H9 (cell line): ENCODE measurements at regions not wholly inside any gene's neighbourhood (a gene's known extent, or its start where the extent isn't known, plus 50 kb on each side); places are given as distances from the start of the nearest gene placed in this dataset.

Source experiments
- DNase-seq: peaks from one replicate; pipeline ENCODE4 v3.0.0-alpha.2; 2017
- H2AFZ ChIP-seq: one replicate; pipeline ENCODE4 v1.6.1; 2013; ENCODE audit warnings: mild to moderate bottlenecking, low read length, control low read depth, moderate library complexity
- H2AK5ac ChIP-seq: 2 replicates; pipeline ENCODE4 v1.6.1; 2013; ENCODE audit warnings: low read length, control low read depth, mixed read lengths; ENCODE audit not compliant: insufficient read length
- H2BK120ac ChIP-seq: one replicate; pipeline ENCODE4 v1.6.1; 2013; ENCODE audit warnings: low read depth, mild to moderate bottlenecking, low read length, control low read depth, inconsistent platforms; ENCODE audit not compliant: poor library complexity, severe bottlenecking
- H2BK12ac ChIP-seq: 2 replicates; pipeline ENCODE4 v1.6.1; 2013; ENCODE audit warnings: low read length, control low read depth, mixed read lengths, low read depth; ENCODE audit not compliant: insufficient read length
- H2BK15ac ChIP-seq: 2 replicates; pipeline ENCODE4 v1.6.1; 2013; ENCODE audit warnings: low read depth, low read length, control low read depth
- H2BK20ac ChIP-seq: one replicate; pipeline ENCODE4 v1.6.1; 2013; ENCODE audit warnings: low read depth, mild to moderate bottlenecking, low read length, control low read depth, inconsistent platforms; ENCODE audit not compliant: poor library complexity, severe bottlenecking
- H2BK5ac ChIP-seq: 2 replicates; pipeline ENCODE4 v1.6.1; 2013; ENCODE audit warnings: low read length, control low read depth, mixed read lengths; ENCODE audit not compliant: insufficient read length
- H3K14ac ChIP-seq: 2 replicates; pipeline ENCODE4 v1.6.1; 2013; ENCODE audit warnings: low read length, control low read depth; ENCODE audit not compliant: insufficient read depth
- H3K18ac ChIP-seq: 2 replicates; pipeline ENCODE4 v1.6.1; 2013; ENCODE audit warnings: low read depth, mild to moderate bottlenecking, mixed read lengths, low read length, control low read depth; ENCODE audit not compliant: insufficient read length
- H3K23ac ChIP-seq: 2 replicates; pipeline ENCODE4 v1.6.1; 2013; ENCODE audit warnings: low read length, control low read depth, mixed read lengths, low read depth; ENCODE audit not compliant: insufficient read length
- H3K23me2 ChIP-seq: 2 replicates; pipeline ENCODE4 v1.6.1; 2013; ENCODE audit warnings: low read depth, mild to moderate bottlenecking, mixed read lengths, low read length, control low read depth; ENCODE audit not compliant: insufficient read length, poor library complexity, severe bottlenecking
- H3K27ac ChIP-seq: 2 replicates; pipeline ENCODE4 v1.5.1; 2013; ENCODE audit warnings: low read length, control low read depth, mixed read lengths, low read depth; ENCODE audit not compliant: insufficient read length
- H3K27me3 ChIP-seq: 2 replicates; pipeline ENCODE4 v1.6.1; 2013; ENCODE audit warnings: low read length, control low read depth, inconsistent platforms; ENCODE audit not compliant: insufficient read depth
- H3K4ac ChIP-seq: 2 replicates; pipeline ENCODE4 v1.6.1; 2013; ENCODE audit warnings: low read depth, mild to moderate bottlenecking, control low read depth, inconsistent platforms, low read length, moderate library complexity
- H3K4me1 ChIP-seq: 2 replicates; pipeline ENCODE4 v1.6.1; 2013; ENCODE audit warnings: low read length, control low read depth, inconsistent platforms; ENCODE audit not compliant: insufficient read depth
- H3K4me2 ChIP-seq: 2 replicates; pipeline ENCODE4 v1.6.1; 2013; ENCODE audit warnings: low read length, control low read depth, mixed read lengths; ENCODE audit not compliant: insufficient read length, insufficient read depth
- H3K56ac ChIP-seq: 2 replicates; pipeline ENCODE4 v1.6.1; 2013; ENCODE audit warnings: low read depth, mild to moderate bottlenecking, mixed read lengths, low read length, control low read depth; ENCODE audit not compliant: insufficient read length
- H3K79me1 ChIP-seq: 2 replicates; pipeline ENCODE4 v1.6.1; 2013; ENCODE audit warnings: low read depth, mild to moderate bottlenecking, moderate library complexity, low read length, control low read depth, inconsistent platforms; ENCODE audit not compliant: insufficient read depth, poor library complexity, severe bottlenecking
- H3K79me2 ChIP-seq: 2 replicates; pipeline ENCODE4 v1.6.1; 2013; ENCODE audit warnings: low read length, control low read depth, inconsistent platforms; ENCODE audit not compliant: insufficient read depth
- H3K9ac ChIP-seq: 2 replicates; pipeline ENCODE4 v1.6.1; 2013; ENCODE audit warnings: low read length, control low read depth, mixed read lengths; ENCODE audit not compliant: insufficient read length; ENCODE audit errors: extremely low read depth
- H3K9me3 ChIP-seq: one replicate; pipeline ENCODE4 v1.6.1; 2013; ENCODE audit warnings: low read depth, low read length, inconsistent platforms; ENCODE audit not compliant: control insufficient read depth
- H3T11ph ChIP-seq: one replicate; pipeline ENCODE4 v1.6.1; 2013; ENCODE audit warnings: mild to moderate bottlenecking, low read length, control low read depth, inconsistent platforms
- H4K20me1 ChIP-seq: one replicate; pipeline ENCODE4 v1.6.1; 2013; ENCODE audit not compliant: control insufficient read depth, insufficient read length, insufficient read depth
- H4K5ac ChIP-seq: 2 replicates; pipeline ENCODE4 v1.6.1; 2013; ENCODE audit warnings: low read depth, mild to moderate bottlenecking, mixed read lengths, low read length, control low read depth; ENCODE audit not compliant: insufficient read length
- H4K8ac ChIP-seq: replicated peaks from 2 replicates; pipeline ENCODE4 v1.6.1; 2013; ENCODE audit warnings: low read length, control low read depth, mixed read lengths, low read depth; ENCODE audit not compliant: insufficient read length
- H4K91ac ChIP-seq: 2 replicates; pipeline ENCODE4 v1.6.1; 2013; ENCODE audit warnings: low read depth, mild to moderate bottlenecking, moderate library complexity, mixed read lengths, low read length, control low read depth; ENCODE audit not compliant: insufficient read length
- H3K27ac Mint-ChIP-seq, 3 experiments: 2 replicates in 2 of 3; 3 replicates in 1 of 3; pipeline ENCODE4 v1.8.0; 2020 to 2021; ENCODE audit warnings: mixed read lengths in 3 of 3, mild to moderate bottlenecking in 1 of 3, moderate library complexity in 1 of 3
- H3K27me3 Mint-ChIP-seq: 2 replicates; pipeline ENCODE4 v1.8.0; 2021; ENCODE audit warnings: low read depth, mild to moderate bottlenecking, moderate library complexity, mixed read lengths
- H3K36me3 Mint-ChIP-seq, 3 experiments: 2 replicates in 2 of 3; 3 replicates in 1 of 3; pipeline ENCODE4 v1.8.0; 2020 to 2021; ENCODE audit warnings: low read depth in 3 of 3, mixed read lengths in 3 of 3; ENCODE audit not compliant: insufficient read depth in 1 of 3
- H3K4me1 Mint-ChIP-seq, 2 experiments: 2 replicates each; pipeline ENCODE4 v1.8.0; 2020; ENCODE audit warnings: mixed read lengths in 2 of 2
- H3K4me3 Mint-ChIP-seq, 2 experiments: 2 replicates in 1 of 2; 3 replicates in 1 of 2; pipeline ENCODE4 v1.8.0; 2020 to 2021; ENCODE audit warnings: mild to moderate bottlenecking in 2 of 2, mixed read lengths in 2 of 2, moderate library complexity in 1 of 2
- H3K9me3 Mint-ChIP-seq, 2 experiments: 2 replicates in 1 of 2; 3 replicates in 1 of 2; pipeline ENCODE4 v1.8.0; 2020; ENCODE audit warnings: mild to moderate bottlenecking in 2 of 2, mixed read lengths in 2 of 2, moderate library complexity in 1 of 2
- CTCF ChIP-seq: fragments of 200-600 bp; sonication (generic); conservative IDR thresholded peaks from 3 replicates; pipeline ENCODE4 v1.8.0; 2021; ENCODE audit warnings: antibody characterized with exemption, mild to moderate bottlenecking
- WGBS: extraction: QIAGEN DNeasy Blood & Tissue Kit; methylation state at CpG from one replicate; pipeline ENCODE4 v1.1.7; 2013; ENCODE audit warnings: missing lambda C conversion rate, low lambda C conversion rate, mixed read lengths; ENCODE audit not compliant: insufficient read length; ENCODE audit errors: extremely low coverage; 5-methylcytosine and 5-hydroxymethylcytosine counted together

GRCh38 chr5:93311881-93312280 is 269.1 kb downstream of the NR2F1-AS1 start:
- DNase-seq, result no peak
- Mint-ChIP-seq H3K27ac (no peak overlapping the region), H3K27me3 (no peaks in the 10 kb centered on the region), H3K4me1 (no peaks in the 10 kb centered on the region; a peak in 1 of 4 replicates), H3K36me3 (peaks cover 3 to 6% (median 5%) of the 10 kb centered on the region in 3 experiments; a peak in 3 of 7 replicates), H3K4me3 (no peak overlapping the region), H3K9me3 (peaks cover 9 to 13% of the 10 kb centered on the region in 2 experiments)
- H4K8ac ChIP-seq, result no peak overlapping the region
- no peak overlapping the region for H2AFZ ChIP-seq
- no peak for TF ChIP-seq CTCF
- no peak overlapping the region for H4K5ac ChIP-seq
- H3K4ac ChIP-seq, result no peak overlapping the region
- H3K14ac ChIP-seq, result no peak overlapping the region
- no peak overlapping the region for H3T11ph ChIP-seq
- no peak overlapping the region for H3K56ac ChIP-seq
- no peaks in the 10 kb centered on the region for H3K27me3 ChIP-seq
- H2BK15ac ChIP-seq, result no peak overlapping the region
- H3K4me2 ChIP-seq, result no peak overlapping the region
- H4K20me1 ChIP-seq, result no peaks in the 10 kb centered on the region
- H3K18ac ChIP-seq, result no peak overlapping the region
- no peaks in the 10 kb centered on the region for H3K79me1 ChIP-seq
- no peaks in the 10 kb centered on the region for H3K9me3 ChIP-seq
- no peak overlapping the region for H3K9ac ChIP-seq
- H3K79me2 ChIP-seq, result no peaks in the 10 kb centered on the region
- no peak overlapping the region for H2BK5ac ChIP-seq
- no peak overlapping the region for H2BK120ac ChIP-seq
- no peak overlapping the region for H3K23ac ChIP-seq
- no peaks in the 10 kb centered on the region for H3K4me1 ChIP-seq
- H2BK20ac ChIP-seq, result no peak overlapping the region
- no peaks in the 10 kb centered on the region for H3K23me2 ChIP-seq
- no peak overlapping the region for H2BK12ac ChIP-seq
- no peak overlapping the region for H2AK5ac ChIP-seq
- no peak overlapping the region for H3K27ac ChIP-seq
- H4K91ac ChIP-seq, result no peak overlapping the region
- whole genome bisulfite sequencing, result no CpG with 5 or more reads among the region's 2 CpGs
